ENCODE measurements at regions not wholly inside any gene's neighbourhood (a gene's known extent, or its start where the extent isn't known, plus 50 kb on each side); places are given as distances from the start of the nearest gene placed in this dataset.
"Not testable (repeated sequence)": the region's sequence is repeated elsewhere in the genome, so short reads cannot be mapped to it uniquely, and the experiment has no call there.

GRCh38 chr5:85357309-85357708 lies 972.6 kb upstream of the EDIL3 start:
- H4K20me1 ChIP-seq (ENCODE audit: insufficient read depth, low read length): no peaks in the 10 kb centered on the region
- no peaks in the 10 kb centered on the region for H3K9me3 ChIP-seq (ENCODE audit: low read depth, low read length)
- H3K4me2 ChIP-seq (ENCODE audit: insufficient read depth, low read length): no peak overlapping the region

GRCh38 chr5:85375525-85375924 lies 990.8 kb upstream of the EDIL3 start:
- H2AFZ ChIP-seq (ENCODE audit: low read length): no peak overlapping the region
- H3K27ac ChIP-seq (ENCODE audit: low read depth, low read length): no peak overlapping the region
- H3K27me3 ChIP-seq (ENCODE audit: insufficient read depth, low read length): no peaks in the 10 kb centered on the region

More at GRCh38 chr5:85357309-85357708, 972.6 kb upstream of the EDIL3 start:
- DNase-seq (ENCODE audit: insufficient read length, low spot score, missing footprints): no peak
- Histone ChIP-seq H2AFZ (ENCODE audit: low read length) (no peak overlapping the region), H3K27ac (ENCODE audit: low read depth, low read length) (no peak overlapping the region), H3K4me3 (ENCODE audit: insufficient read depth, low read length) (no peak overlapping the region), H3K27me3 (ENCODE audit: insufficient read depth, low read length) (no peaks in the 10 kb centered on the region), H3K79me2 (ENCODE audit: insufficient read depth, low read length) (no peaks in the 10 kb centered on the region), H3K4me1 (ENCODE audit: insufficient read depth, low read length) (no peaks in the 10 kb centered on the region), H3K36me3 (ENCODE audit: insufficient read depth, low read length) (no peaks in the 10 kb centered on the region)
- TF ChIP-seq CTCF (IDR thresholded peaks at IDR 0.05; ENCODE audit: extremely low read depth, low read depth, low read length): no peak

GRCh38 chr5:85388770-85389169 lies 1004.1 kb upstream of the EDIL3 start:
- no peak for TF ChIP-seq CTCF (IDR thresholded peaks at IDR 0.05; ENCODE audit: extremely low read depth, low read depth, low read length)
- DNase-seq (ENCODE audit: insufficient read length, low spot score, missing footprints): no peak
- H3K36me3 ChIP-seq (ENCODE audit: insufficient read depth, low read length): no peaks in the 10 kb centered on the region
- no peak overlapping the region for H3K27ac ChIP-seq (ENCODE audit: low read depth, low read length)
- no peaks in the 10 kb centered on the region for H4K20me1 ChIP-seq (ENCODE audit: insufficient read depth, low read length)
- no peaks in the 10 kb centered on the region for H3K27me3 ChIP-seq (ENCODE audit: insufficient read depth, low read length)
- no peaks in the 10 kb centered on the region for H3K79me2 ChIP-seq (ENCODE audit: insufficient read depth, low read length)
- H3K9me3 ChIP-seq (ENCODE audit: low read depth, low read length): no peaks in the 10 kb centered on the region
- H3K4me2 ChIP-seq (ENCODE audit: insufficient read depth, low read length): no peak overlapping the region
- H3K4me1 ChIP-seq (ENCODE audit: insufficient read depth, low read length): no peaks in the 10 kb centered on the region
- H3K4me3 ChIP-seq (ENCODE audit: insufficient read depth, low read length): no peak overlapping the region
- H2AFZ ChIP-seq (ENCODE audit: low read length): no peak overlapping the region

More at GRCh38 chr5:85375525-85375924, 990.8 kb upstream of the EDIL3 start:
- TF ChIP-seq CTCF (IDR thresholded peaks at IDR 0.05; ENCODE audit: extremely low read depth, low read depth, low read length): no peak
- DNase-seq (ENCODE audit: insufficient read length, low spot score, missing footprints): no peak
- Histone ChIP-seq H3K4me2 (ENCODE audit: insufficient read depth, low read length) (no peak overlapping the region), H3K9me3 (ENCODE audit: low read depth, low read length) (no peaks in the 10 kb centered on the region), H3K4me3 (ENCODE audit: insufficient read depth, low read length) (no peak overlapping the region), H3K36me3 (ENCODE audit: insufficient read depth, low read length) (no peaks in the 10 kb centered on the region), H4K20me1 (ENCODE audit: insufficient read depth, low read length) (no peaks in the 10 kb centered on the region), H3K4me1 (ENCODE audit: insufficient read depth, low read length) (no peaks in the 10 kb centered on the region), H3K79me2 (ENCODE audit: insufficient read depth, low read length) (no peaks in the 10 kb centered on the region)

- not testable (repeated sequence) for H3K4me1 ChIP-seq (ENCODE audit: insufficient read depth, low read length); H3K27me3 ChIP-seq (ENCODE audit: insufficient read depth, low read length); H4K20me1 ChIP-seq (ENCODE audit: insufficient read depth, low read length); H3K9me3 ChIP-seq (ENCODE audit: low read depth, low read length); DNase-seq (ENCODE audit: insufficient read length, low spot score, missing footprints); H3K79me2 ChIP-seq (ENCODE audit: insufficient read depth, low read length); H3K4me2 ChIP-seq (ENCODE audit: insufficient read depth, low read length); H3K36me3 ChIP-seq (ENCODE audit: insufficient read depth, low read length); H2AFZ ChIP-seq (ENCODE audit: low read length); H3K4me3 ChIP-seq (ENCODE audit: insufficient read depth, low read length); H3K27ac ChIP-seq (ENCODE audit: low read depth, low read length)
Measured at GRCh38 chr5:85392309-85392708, 1007.6 kb upstream of the EDIL3 start.
